DOHH2 (cell line): ENCODE measurements at regions not wholly inside any gene's neighbourhood (a gene's known extent, or its start where the extent isn't known, plus 50 kb on each side); places are given as distances from the start of the nearest gene placed in this dataset.

Experiments used
- H3F3A ChIP-seq: fragments of 200-600 bp; sonication (generic), shearing (Covaris generic); 2 replicates; pipeline ENCODE4 v1.6.0; 2016; ENCODE audit warnings: antibody characterized with exemption, mild to moderate bottlenecking; ENCODE audit not compliant: control insufficient read depth, insufficient read depth
- H3K27ac ChIP-seq: fragments of 200-600 bp; sonication (generic); 2 replicates; pipeline ENCODE4 v1.5.1; 2014; ENCODE audit warnings: low read depth, mild to moderate bottlenecking, low read length, moderate library complexity
- H3K27me3 ChIP-seq: fragments of 200-600 bp; sonication (generic); 2 replicates; pipeline ENCODE4 v1.6.1; 2014; ENCODE audit warnings: mild to moderate bottlenecking, low read length, mixed read lengths; ENCODE audit not compliant: control insufficient read depth
- H3K36me3 ChIP-seq: fragments of 200-600 bp; sonication (generic); 2 replicates; pipeline ENCODE4 v1.6.1; 2014; ENCODE audit warnings: mild to moderate bottlenecking, low read length, moderate library complexity, mixed read lengths; ENCODE audit not compliant: control insufficient read depth
- H3K4me1 ChIP-seq: fragments of 200-600 bp; sonication (generic); 2 replicates; pipeline ENCODE4 v1.6.1; 2014; ENCODE audit warnings: mild to moderate bottlenecking, low read length, mixed read lengths; ENCODE audit not compliant: control insufficient read depth
- H3K4me2 ChIP-seq: fragments of 200-600 bp; sonication (generic); 2 replicates; pipeline ENCODE4 v1.6.0; 2014; ENCODE audit warnings: mild to moderate bottlenecking, low read length, moderate library complexity
- H3K4me3 ChIP-seq: fragments of 200-600 bp; sonication (generic); 2 replicates; pipeline ENCODE4 v1.5.1; 2014; ENCODE audit warnings: mild to moderate bottlenecking, low read length, mixed read lengths
- H3K79me2 ChIP-seq: fragments of 200-600 bp; sonication (generic); 2 replicates; pipeline ENCODE4 v1.6.1; 2014; ENCODE audit warnings: mild to moderate bottlenecking, low read length, mixed read lengths; ENCODE audit not compliant: control insufficient read depth
- H3K9me2 ChIP-seq: fragments of 200-600 bp; sonication (generic); replicated peaks from 2 replicates; pipeline ENCODE4 v1.6.1; 2014; ENCODE audit warnings: mild to moderate bottlenecking, low read length, mixed read lengths; ENCODE audit not compliant: control insufficient read depth
- H3K9me3 ChIP-seq: fragments of 200-600 bp; sonication (generic); 2 replicates; pipeline ENCODE4 v1.6.1; 2014; ENCODE audit warnings: antibody characterized with exemption, low read length, mixed read lengths; ENCODE audit not compliant: control insufficient read depth, insufficient read depth
- H4K20me1 ChIP-seq: fragments of 200-600 bp; sonication (generic); 2 replicates; pipeline ENCODE4 v1.6.0; 2014; ENCODE audit warnings: low read depth, mild to moderate bottlenecking, antibody characterized with exemption, low read length, moderate library complexity; ENCODE audit not compliant: control insufficient read depth, insufficient read depth
- EZH2phosphoT487 ChIP-seq: fragments of 200-600 bp; sonication (generic); IDR thresholded peaks from 2 replicates; pipeline ENCODE4 v1.6.1; 2017; ENCODE audit warnings: borderline replicate concordance, mild to moderate bottlenecking, antibody characterized with exemption, low read length, moderate library complexity, mixed read lengths
- TF ChIP-seq, protein P1 (sequence below): fragments of 200-600 bp; sonication (generic); IDR thresholded peaks from one replicate; pipeline ENCODE4 v1.5.1; 2014; ENCODE audit warnings: antibody characterized with exemption, mild to moderate bottlenecking, low read depth, low read length; ENCODE audit not compliant: poor library complexity, severe bottlenecking

DNA sequence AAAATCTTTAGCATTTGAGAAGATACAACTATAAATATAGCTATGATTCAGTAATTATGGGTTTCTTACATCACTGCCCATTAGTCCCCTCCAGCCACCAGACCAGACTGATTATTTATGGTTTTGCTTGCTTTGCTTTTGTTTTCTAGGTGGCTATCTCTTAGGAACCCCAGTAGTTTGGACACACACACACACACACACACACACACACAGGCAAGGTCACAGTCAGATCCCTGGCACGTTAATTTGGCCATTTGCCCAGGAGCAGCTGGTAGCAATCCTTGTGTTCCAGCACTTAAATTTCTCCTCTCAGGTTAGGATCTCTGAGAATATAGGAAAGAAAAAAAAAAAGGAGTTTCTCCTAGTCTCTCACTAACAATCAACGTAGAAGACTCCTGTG is 90.2 kb upstream of the RESF1 start:
- no peak overlapping the region for H3K4me2 ChIP-seq

DNA sequence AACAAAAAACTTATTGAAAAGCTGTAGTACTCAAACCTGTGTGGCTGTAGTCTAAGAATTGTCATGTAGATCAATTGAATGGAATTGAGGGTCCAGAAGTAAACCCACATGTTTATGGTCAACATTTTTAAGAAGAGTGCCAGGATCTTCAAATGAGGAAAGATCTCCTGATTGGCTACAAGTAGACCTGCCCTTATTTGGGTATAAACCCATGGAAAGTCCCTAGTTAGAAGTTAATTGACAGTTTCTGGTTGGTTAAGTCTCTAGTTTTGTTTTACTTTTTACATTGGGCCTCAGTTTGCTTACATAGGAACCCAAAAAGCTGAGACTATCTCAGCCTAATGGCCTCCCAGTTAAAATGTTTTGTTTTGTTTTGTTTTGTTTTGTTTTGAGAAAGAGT is 91.9 kb upstream of the RESF1 start:
- H3K9me3 ChIP-seq: no peaks in the 10 kb centered on the region
- H3K4me2 ChIP-seq: peak overlapping the region; percentile 19; the same call in 1 of the 2 replicates
- H3K27ac ChIP-seq: no peak overlapping the region
- H3K36me3 ChIP-seq: no peaks in the 10 kb centered on the region
- H3F3A ChIP-seq: no peaks in the 10 kb centered on the region; the same call in 1 of the 2 replicates
- TF ChIP-seq, protein P1, sequence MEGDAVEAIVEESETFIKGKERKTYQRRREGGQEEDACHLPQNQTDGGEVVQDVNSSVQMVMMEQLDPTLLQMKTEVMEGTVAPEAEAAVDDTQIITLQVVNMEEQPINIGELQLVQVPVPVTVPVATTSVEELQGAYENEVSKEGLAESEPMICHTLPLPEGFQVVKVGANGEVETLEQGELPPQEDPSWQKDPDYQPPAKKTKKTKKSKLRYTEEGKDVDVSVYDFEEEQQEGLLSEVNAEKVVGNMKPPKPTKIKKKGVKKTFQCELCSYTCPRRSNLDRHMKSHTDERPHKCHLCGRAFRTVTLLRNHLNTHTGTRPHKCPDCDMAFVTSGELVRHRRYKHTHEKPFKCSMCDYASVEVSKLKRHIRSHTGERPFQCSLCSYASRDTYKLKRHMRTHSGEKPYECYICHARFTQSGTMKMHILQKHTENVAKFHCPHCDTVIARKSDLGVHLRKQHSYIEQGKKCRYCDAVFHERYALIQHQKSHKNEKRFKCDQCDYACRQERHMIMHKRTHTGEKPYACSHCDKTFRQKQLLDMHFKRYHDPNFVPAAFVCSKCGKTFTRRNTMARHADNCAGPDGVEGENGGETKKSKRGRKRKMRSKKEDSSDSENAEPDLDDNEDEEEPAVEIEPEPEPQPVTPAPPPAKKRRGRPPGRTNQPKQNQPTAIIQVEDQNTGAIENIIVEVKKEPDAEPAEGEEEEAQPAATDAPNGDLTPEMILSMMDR: no peak
- TF ChIP-seq EZH2phosphoT487: no peak
- no peaks in the 10 kb centered on the region for H4K20me1 ChIP-seq
- H3K4me1 ChIP-seq: peaks cover 20% of the 10 kb centered on the region
- no peaks in the 10 kb centered on the region for H3K27me3 ChIP-seq
- H3K4me3 ChIP-seq: no peak overlapping the region
- no peaks in the 10 kb centered on the region for H3K79me2 ChIP-seq
- no peaks in the 10 kb centered on the region for H3K9me2 ChIP-seq

More for the DNA sequence above, 90.2 kb upstream of the RESF1 start:
- Histone ChIP-seq H3K4me3 (no peak overlapping the region), H3K9me3 (no peaks in the 10 kb centered on the region), H3K27me3 (no peaks in the 10 kb centered on the region), H3K27ac (no peak overlapping the region), H3K36me3 (peaks cover 15% of the 10 kb centered on the region), H3K79me2 (peaks cover under 1% of the 10 kb centered on the region), H3K4me1 (peaks cover 27% of the 10 kb centered on the region), H3F3A (no peaks in the 10 kb centered on the region; the same call in 1 of the 2 replicates), H4K20me1 (no peaks in the 10 kb centered on the region), H3K9me2 (no peaks in the 10 kb centered on the region)
- TF ChIP-seq, protein P1: no peak
- no peak for TF ChIP-seq EZH2phosphoT487

DNA sequence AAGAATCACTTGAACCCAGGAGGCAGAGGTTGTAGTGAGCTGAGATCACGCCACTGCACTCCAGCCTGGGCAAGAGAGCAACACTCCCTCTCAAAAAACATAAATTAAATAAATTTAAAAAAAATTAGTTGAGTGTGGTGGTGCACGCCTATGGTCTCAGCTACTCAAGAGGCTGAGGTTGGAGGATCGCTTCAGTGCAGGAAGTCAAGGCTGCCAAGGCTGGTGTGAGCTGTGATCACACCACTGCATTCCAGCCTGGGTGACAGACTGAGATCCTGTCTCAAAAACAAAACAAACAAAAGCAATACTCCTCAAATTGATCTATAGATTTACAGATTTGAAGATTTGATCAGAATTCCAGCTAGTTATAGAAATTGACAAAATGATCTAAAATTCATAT is 92.7 kb upstream of the RESF1 start:
- Histone ChIP-seq H3K36me3 (no peaks in the 10 kb centered on the region), H3K79me2 (no peaks in the 10 kb centered on the region), H3K4me3 (no peak overlapping the region), H3K9me2 (no peaks in the 10 kb centered on the region), H3F3A (no peaks in the 10 kb centered on the region; the same call in 1 of the 2 replicates), H3K4me2 (no peak overlapping the region), H3K27ac (no peak overlapping the region), H3K4me1 (peaks cover 20% of the 10 kb centered on the region), H3K27me3 (no peaks in the 10 kb centered on the region), H4K20me1 (no peaks in the 10 kb centered on the region), H3K9me3 (no peaks in the 10 kb centered on the region)
- TF ChIP-seq EZH2phosphoT487: no peak
- TF ChIP-seq, protein P1: no peak

DNA sequence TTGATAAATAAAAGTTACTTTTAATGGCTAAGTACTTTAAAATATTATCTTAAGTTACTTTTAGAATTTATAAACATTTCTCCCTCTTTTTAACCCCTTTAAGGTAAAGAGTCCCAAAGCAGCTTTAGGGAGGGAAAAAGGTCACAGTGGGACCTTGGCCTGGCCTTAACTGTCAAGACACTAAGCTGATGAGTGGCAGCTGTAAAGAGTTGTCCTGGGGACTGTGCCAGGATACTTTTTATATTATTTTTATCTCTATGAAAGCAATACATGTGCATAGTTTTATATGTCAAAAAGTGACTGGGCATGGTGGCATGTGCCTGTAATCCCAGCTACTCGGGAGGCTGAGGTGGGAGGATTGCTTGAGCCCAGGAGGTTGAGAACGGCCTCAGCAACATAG is 94.2 kb upstream of the RESF1 start:
- Histone ChIP-seq H3K4me2 (no peak overlapping the region), H3K4me3 (no peak overlapping the region), H3K4me1 (peaks cover 25% of the 10 kb centered on the region), H3K27ac (no peak overlapping the region), H3K27me3 (no peaks in the 10 kb centered on the region), H3F3A (no peaks in the 10 kb centered on the region; the same call in 1 of the 2 replicates), H3K79me2 (no peaks in the 10 kb centered on the region), H3K36me3 (0 out of 2 replicates have a peak, but pooled peaks cover 3% of the 10 kb centered on the region), H3K9me3 (no peaks in the 10 kb centered on the region), H4K20me1 (no peaks in the 10 kb centered on the region), H3K9me2 (no peaks in the 10 kb centered on the region)
- no peak for TF ChIP-seq EZH2phosphoT487
- TF ChIP-seq, protein P1: no peak
